NCI-H524 (cell line): ENCODE measurements at regions not wholly inside any gene's neighbourhood (a gene's known extent, or its start where the extent isn't known, plus 50 kb on each side); places are given as distances from the start of the nearest gene placed in this dataset.

Source experiments
- DNase-seq, 2 experiments: peaks; one replicate each; lab custom pipeline; 2025; lab: John Stamatoyannopoulos, UW

DNA sequence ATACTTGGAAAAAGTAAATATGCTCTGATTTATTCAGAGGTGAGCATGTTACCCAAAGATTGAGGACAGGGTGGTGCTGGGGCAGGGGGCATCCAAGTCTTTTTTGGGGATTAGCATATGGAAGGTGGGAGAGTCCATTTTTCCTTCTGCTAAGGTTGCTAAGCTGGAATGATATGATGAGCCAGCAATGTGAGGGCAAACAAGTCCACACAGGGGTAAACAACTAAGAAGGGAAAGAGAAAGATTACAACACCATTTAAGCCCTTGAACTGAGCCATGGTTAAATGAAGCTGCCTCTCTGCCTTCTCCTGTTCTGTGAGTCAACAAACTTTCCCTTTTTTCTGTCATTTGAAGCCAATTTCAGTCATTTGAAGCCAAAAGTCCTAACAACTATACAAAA lies 89.0 kb downstream of the RPL22L1 start:
- no peak for DNase-seq

DNA sequence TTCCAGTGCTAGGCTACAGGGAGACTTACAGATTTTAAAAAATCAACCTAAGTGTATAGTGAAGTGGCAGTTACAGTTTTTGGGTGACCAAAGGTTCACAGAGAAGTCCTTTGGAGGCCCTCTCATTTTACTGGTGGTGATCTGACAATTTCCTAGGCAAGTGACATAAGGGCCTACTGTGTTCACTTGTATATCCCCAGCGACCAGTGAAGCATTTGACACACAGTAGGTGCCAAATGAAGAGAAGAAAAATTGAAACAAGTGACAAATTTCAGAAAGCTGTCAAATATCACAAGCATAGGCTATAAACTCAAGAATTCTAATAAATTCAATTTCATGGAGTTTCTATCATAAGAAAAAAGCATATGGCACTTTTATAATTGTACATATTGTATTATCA lies 89.5 kb downstream of the RPL22L1 start:
- DNase-seq = no peak

DNA sequence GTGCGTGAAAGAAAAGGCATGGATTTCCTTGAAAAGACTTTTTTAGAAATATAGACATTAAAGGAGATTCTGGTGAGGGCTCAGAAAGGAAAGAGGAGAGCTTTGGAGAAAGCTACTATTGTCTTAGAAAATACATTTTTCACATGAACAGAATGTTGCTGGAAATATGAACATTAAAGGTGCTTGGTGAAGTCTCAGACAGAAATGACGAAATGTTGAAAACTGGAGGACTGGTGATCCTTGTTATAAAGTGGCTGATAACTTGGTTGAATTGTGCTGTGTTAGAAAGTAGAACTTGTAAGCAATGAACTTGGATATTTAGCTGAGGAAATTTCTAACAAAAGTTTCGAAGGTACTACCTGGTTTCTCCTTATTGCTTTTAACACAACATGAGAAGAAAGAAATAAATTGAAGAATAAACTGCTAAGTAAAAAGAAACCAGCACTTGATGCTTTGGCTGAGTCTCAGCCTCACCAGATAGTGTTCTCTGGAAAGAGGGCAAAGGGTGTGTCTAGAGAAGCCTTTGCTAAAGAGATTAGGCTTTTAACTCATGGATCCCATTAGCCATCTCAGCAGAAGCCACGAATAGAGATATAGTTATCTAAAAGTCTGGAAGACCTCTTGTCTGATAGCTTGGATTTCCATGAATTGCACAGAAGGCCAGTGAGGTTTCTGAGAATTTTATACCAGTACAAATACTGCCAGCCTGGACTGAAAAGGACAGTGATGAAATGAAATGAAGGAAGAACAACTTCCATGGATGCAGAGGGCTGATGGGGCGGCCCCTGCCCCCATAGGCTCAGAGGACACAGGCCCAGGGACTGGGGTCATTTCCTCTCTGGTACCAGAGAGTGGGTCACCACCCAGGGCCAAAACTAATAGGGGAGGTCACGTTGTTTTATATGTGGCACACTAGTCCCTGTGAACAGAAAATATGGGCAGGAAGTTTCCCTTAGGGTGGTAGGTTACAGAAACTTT lies 91.5 kb downstream of the RPL22L1 start:
- DNase-seq = no peak

DNA sequence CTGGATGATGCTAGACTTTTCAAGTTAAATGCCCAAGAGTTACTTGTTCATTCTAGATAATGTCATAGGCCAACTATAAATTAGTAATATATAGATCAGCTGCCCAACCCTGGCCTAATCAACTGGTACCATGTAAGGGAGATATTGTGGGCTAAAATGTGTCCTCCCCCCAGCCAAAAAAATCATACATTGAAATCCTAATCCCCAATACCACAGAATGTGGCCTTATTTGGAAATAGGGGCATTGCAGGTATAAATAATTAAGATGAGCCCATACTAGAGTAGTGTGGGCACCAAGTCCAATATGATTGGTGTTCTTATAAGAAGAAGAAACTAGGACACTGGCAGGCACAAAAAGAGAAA lies 92.5 kb downstream of the RPL22L1 start:
- DNase-seq = no peak

DNA sequence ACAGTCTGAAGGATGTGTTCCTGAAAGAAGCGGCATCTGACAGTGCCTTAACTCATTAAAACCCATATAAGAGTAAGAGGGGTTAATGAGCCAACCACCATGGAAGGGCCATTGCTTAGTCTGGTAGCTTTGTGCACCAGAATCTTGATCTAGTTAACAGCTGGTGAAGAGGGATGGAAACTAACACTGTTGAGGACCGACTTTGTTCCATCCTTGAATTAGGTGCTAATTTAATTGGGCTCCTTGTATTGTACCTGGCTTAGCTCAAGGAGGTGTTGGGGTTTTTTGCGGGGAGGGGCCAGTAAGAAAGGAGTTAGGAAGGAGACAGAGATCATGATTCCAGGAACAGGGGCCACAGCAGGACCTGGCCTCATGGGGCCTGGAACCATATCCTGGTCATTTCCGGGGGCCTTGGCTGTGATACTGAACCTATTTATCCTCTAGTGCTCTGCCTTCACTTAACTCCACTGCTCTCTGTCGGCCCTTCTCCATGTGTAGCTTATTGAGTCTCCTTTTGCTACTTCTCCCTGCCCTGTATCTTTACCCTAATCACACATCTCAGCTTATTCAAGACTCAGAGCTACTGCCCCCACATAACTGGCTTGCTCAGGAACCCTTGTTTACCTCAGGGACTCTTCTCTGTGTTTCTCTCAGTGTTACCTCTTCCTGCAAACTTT lies 93.0 kb downstream of the RPL22L1 start:
- no peak for DNase-seq

DNA sequence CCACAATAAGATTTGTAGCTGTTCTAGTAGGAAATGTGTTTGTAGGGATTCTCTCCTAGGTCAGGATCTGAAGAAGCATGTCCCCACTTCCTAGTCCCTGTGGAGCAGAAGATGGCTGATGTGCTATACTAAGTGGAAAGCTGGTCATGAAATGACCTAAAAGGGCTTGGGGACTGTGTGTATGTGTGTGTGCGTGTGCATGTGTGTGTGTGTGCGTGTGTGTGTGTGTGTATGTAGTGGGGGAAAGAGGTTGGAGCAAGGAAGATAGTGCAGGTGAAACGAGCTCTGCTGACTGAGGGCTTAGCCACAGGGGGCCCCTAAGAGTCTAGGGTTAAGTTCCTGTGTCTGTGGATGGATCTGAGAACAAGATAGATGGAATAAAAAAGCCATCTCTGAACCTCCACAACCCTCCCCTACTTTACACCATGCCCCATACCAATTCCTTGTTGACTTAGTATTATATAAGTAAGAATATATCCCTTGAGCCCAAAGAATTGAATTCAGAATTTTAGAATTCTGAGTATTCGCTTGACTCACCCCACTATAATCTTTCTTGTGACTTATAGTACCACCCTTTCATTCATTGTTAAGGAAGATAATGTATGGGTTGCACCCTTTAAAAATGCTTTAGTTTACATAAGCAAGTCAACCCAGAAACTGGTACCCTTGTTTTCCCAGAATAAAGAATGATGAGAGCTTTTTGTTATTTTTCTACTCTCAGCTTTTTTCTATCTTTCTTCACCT lies 96.1 kb downstream of the RPL22L1 start:
- no peak for DNase-seq

DNA sequence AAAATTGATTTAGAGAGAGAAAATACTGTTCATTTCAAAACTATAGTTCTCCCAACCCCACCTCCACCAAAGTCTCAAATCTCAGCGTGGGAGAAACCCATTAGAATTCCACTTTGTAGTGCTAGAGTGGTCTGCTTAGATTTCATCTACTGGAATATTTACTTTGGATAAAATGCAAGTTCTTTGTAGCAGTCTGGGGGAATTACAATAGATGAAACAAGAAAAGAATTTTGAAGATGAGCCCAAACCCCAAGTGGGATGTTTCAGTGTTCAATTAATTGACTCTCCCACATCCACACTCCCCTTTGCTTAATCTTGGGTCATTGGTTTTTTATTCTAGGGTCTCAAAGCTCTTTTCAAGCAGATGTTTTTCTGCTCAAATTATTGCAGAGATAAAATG lies 97.8 kb downstream of the RPL22L1 start:
- DNase-seq = no peak

DNA sequence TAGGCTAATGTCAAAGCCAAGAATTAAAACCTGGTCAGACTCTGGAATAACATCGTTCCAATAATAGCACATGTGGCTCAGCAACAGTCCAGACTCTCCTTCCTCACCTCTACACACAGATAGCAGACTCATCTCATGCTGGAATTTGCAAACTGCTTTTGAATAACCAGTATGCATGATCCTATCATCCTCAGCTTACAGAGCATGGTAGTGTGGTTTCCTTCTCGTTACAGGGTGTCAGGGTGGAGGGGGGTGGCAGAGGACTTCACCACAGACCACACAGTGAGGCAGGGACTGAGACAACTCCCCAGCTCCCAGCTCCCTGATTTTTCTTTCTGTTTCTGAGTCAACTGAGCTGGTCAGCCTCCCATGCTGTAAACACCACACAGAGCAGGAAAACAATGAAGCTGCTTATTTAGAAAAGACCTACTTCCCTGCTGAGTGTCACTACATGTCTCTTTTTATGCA lies 101.6 kb downstream of the RPL22L1 start:
- no peak for DNase-seq

DNA sequence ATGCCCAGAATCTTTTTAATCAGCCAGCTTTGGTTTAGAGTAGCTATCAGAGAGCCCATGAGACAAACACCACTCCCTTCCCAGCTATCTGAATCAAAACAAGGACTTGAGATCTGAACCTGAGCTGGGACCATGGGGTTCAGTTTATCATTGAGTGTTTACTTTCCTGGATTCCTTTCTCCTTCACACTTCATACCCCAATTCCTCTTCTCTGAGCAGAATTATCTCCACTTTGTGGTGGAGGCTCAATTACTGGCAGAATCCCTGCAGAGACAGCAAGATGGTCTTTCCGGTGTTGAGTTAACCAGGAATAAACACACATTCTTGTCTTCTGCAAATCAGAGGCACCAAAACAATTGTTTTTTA lies 102.4 kb downstream of the RPL22L1 start:
- no peak for DNase-seq

DNA sequence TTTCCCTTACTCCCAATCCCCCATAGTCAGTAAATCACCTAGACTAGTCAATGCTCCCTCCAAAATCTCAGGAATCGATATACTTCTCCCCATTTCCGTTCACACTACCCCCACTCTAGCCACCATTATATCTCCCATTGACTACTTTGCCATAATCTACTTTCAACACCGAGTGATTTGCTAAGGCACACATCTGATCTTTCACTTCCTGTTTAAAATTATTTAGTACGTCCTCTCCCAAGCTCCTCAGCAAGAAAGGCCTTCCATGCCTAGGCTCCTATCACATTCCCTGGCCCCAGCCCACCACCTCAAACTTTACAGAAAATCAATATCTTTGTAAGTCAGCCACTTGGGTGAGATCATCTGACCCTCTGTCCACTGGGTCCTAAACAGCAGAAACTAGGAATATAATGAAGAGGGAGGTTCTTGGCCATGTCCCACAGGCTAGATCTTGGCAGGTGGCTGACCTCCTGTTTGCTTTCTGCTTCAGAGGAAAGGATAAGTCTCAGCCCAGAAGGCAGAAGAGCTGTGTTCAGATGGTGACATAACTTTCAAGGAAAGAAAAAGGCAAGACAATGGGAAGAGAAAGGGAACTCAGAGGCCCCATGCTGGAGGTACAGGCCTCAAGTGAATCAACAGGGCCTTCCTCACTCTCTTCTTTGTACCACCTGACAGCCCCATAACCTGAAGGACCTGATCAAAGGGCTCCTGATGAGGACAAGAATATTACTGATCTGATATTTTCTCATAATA lies 103.0 kb downstream of the RPL22L1 start:
- no peak for DNase-seq

DNA sequence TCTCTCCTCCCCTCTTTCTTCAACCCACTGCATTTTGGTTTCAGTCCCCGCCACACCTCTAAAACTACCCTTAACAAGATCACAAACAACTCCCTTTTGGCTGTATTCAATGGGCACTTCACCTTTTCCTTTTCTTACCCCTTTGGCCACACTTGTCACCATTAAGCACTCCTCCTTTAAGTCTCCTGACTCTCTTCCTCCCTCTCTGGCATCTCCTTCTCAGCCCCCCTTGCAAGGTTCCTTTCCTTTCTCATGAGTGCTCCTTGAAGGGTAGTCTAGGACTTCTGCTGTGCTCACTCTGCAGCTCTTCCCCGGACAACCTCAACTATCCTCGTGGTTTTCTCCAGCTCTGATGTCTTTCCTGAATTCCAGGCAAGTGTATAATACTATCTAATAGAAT lies 103.7 kb downstream of the RPL22L1 start:
- DNase-seq = no peak

DNA sequence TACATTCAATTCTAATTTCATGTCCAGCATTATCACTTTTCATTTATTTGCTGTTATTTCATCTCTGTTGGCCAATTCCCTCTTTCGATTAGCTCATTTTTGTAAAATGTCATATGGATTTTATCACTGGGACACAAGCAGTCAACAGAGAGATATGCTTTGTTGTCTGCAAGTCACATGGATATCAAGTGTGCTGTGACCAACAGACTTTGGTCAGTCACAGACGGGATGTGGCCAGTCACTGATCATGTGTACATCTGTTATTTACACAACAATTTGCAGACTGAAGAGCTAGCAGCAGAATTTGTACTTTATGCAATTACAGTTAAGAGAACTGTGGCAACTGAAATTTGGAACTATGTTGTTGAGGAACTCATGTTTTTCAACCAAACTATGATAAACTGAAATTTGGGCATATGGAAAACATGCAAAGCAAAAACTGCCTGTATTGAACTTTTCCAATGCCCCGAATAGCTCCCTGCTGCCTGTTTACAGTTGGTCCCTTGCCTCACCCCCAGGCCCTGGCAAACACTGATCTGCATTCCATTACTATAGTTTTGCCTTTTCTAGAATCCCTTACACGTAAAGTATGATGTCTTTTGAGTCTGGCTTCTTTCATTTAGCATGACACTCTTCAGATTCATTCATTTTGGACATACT lies 104.4 kb downstream of the RPL22L1 start:
- no peak for DNase-seq

DNA sequence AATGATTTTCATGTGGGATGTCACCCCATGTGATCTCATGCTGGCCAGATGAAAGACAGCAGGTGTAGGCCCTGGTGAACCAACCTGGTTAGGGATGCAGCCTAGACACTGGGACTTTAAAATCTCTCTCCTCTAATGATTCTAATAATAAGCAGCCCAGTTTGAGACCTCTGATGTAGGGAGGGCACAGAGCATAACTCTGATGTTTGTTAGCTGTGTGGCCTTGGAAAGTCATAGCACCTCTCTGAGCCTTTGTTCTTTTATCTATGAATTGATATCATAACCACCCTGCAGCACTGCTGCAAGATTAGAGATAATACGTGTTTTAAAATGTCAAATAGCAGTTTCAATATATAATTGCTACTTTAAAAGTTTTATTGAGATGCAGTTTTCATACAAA lies 106.0 kb downstream of the RPL22L1 start:
- no peak for DNase-seq

DNA sequence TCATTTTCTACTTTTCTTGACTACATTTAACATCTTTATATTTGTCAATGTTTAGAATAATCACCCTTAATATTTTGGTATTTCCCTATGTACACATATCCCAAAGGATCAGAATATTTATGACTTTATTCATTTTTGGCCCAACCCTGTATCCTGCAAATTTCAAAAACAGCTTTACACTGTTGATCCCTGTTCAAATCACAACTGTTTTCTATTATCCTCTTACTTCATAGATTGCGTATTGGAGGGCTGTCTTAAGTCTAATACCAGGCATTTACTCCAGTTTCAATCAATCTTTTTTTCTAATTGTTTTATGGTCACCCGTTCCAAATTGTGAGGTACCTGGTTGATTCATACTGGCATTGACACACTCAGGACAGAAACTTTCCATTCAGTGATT lies 107.9 kb downstream of the RPL22L1 start:
- DNase-seq = no peak

DNA sequence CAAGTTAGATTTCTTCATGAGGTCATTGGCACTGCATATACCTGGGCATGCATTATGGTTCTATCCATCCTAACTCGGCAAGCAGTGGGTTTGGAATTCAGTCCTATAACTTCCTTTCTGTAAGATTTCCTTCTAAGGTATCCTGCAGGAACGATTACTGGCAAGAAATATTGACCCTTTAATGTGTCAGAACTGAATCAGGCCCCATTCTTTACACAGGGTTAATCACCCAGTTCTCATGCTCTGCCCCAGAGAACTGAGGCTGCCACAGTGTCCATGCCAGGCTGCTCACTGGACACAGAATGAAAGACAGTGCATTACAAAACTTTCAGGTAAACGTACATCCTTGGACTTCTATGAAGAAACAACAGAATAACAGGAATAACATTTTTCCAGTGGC lies 108.9 kb downstream of the RPL22L1 start:
- no peak for DNase-seq

DNA sequence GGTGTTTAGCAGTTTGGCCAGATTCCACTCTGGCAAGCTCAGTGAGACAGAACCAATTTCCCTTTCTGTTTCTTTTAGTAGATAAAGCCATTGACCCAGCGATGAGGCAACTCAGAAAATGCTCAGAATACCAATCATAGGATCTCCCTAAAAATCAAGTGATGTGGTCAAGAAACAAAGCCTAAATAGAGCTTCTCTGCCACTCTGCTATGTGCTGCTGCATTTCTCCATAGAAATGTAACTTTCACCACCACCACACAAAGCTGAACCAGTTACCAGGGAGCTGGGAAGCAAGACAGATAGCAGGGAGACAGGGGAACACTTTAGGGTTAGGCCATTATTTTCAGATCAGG lies 109.8 kb downstream of the RPL22L1 start:
- DNase-seq = no peak

DNA sequence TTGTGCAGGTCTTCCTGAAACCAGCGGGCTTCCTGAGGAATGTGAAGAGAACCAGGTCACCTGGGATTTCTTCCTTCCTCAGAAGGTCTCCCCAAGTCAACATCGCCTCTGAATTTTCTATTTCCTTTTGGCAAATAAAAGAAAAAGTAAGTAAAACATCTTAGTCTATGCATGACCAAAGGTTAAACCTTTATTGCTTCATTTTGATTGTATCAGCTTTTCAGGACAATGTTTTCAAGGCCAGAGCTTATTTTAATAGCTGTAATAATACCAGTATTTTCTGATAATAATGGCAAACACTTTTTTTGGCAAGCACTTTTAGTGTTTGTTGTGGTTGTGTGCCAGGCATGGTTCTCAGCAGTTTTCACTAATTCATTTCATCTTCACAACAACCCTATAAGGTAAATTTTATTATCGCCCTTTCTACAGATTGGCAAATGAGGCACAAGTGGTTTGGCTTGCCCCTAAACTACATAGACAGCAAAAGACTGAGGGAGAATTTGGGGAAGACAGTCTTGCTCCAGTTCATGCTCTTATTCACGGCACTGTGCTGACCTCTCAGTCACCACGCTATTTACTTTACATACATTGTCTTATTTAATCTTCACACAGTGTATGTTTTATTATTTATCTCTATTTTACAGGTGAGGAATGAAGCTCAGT lies 110.4 kb downstream of the RPL22L1 start:
- DNase-seq = no peak

DNA sequence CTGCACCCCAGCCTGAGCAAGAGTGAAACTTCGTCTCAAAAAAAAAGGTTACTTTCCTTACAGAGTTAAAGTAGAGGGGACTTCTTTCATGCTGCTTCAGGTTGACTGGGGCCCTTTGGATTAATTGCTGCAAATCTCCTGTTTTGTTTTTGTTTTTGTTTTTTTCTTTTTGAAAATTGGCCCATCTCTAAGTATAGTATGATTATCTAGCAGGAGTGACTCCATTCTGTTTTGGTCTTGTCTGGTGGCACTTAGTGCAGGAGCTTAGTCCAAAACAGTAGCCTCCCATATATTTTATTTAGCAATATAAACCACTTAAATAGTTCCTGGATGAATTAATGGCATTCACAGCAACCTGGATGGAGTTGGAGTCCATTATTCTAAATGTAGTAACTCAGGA lies 113.0 kb downstream of the RPL22L1 start:
- DNase-seq = no peak

DNA sequence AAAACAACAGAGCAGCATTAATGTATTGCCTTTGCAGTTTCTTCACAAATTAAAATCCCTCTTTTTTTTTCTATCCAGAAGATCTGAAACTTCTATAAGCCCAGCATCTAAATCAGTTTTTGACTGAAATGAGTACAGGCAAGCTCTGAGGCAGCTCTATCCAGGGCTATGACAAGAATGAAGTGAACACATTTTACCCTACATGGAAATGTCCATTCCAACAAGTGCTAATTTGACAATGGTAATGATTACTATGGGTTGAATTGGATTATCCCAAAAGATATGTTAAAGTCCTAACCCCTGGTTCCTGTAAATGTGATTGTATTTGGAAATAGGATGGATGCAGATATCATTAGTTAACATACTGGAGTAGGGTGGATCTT lies 115.7 kb downstream of the RPL22L1 start:
- DNase-seq = no peak

DNA sequence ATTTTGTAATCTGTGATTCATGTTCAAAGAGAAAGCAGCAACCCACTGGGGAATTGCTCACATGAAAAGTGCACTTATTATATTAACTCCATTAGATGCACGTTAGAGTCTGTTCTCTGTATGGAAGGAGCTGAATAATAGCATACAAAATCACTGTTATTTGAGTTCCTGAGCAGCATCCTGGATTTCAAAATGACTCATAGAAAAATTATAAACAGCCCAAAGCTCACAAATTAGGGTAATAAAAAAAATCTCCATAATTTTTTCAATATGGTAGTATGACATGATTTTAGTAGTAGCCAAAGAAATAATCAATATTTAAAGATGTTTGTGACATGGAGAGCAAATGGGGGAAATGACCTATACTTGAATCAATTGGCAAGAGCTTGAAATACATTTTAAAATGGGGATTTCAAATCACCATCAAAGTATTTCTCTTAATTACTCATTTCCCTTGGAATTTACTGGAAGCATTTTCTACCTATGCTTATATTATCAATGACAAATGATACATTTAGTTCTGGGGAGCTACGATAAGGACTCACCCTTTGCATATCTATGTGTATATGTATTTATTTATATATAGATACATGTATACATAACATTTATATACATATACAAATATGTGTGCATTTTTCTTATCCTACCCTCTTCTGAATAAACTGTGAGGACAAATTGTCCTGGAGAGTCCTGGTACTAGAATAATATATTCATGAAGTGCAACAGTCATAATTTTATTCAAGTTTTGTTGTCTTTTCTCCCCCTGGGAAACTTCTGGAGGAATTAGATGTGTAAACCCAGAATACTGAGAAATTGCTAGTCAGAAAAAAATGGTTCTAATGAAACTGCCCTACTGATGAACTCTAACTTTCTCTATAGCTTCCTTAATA lies 116.3 kb downstream of the RPL22L1 start:
- no peak for DNase-seq
